ENCODE measurements at regions not wholly inside any gene's neighbourhood (a gene's known extent, or its start where the extent isn't known, plus 50 kb on each side); places are given as distances from the start of the nearest gene placed in this dataset.

GRCh38 chr17:6205033-6205432 lies 134.9 kb downstream of the WSCD1 start:
- 30% methylated on average over 2 of the region's 4 CpGs; no CpG with 5 or more reads in 1 of the 2 experiments for whole genome bisulfite sequencing, 2 experiments (ENCODE audit: extremely low coverage in 2 of 2, insufficient read length in 1 of 2)
- no peak overlapping the region for H4K5ac ChIP-seq (ENCODE audit: low read depth, low read length)
- H3K9me1 ChIP-seq (ENCODE audit: insufficient read depth, low read length) = no peaks in the 10 kb centered on the region
- no peak overlapping the region for H2AK9ac ChIP-seq (replicated peaks; ENCODE audit: low read depth, low read length, poor library complexity)
- DNase-seq = no peak
- H2BK20ac ChIP-seq (ENCODE audit: low read depth, low read length) = no peak overlapping the region
- H4K91ac ChIP-seq (ENCODE audit: insufficient read depth, low read depth, low read length) = no peak overlapping the region
- H2BK5ac ChIP-seq (ENCODE audit: low read depth, low read length, poor library complexity, severe bottlenecking) = no peak overlapping the region
- H4K20me1 ChIP-seq (ENCODE audit: insufficient read depth, low read length) = no peaks in the 10 kb centered on the region
- no TSS peak for BruUV-seq (replicated peaks)
- H3K27ac ChIP-seq (ENCODE audit: insufficient read depth, low read length) = no peak overlapping the region
- no peak overlapping the region for H3K18ac ChIP-seq (ENCODE audit: low read depth, low read length)
- POLR2A ChIA-PET (ENCODE audit: unreplicated experiment) = no interaction called here
- dilution Hi-C loops (cut with HindIII; ENCODE audit: low sequenced_read_pairs, unreplicated experiment) = no loop called here
- no peak overlapping the region for H3K4ac ChIP-seq (ENCODE audit: low read depth, low read length)
- no peak overlapping the region for H3K56ac ChIP-seq (ENCODE audit: extremely low read depth, insufficient read depth, low read length)
- H3K14ac ChIP-seq (replicated peaks; ENCODE audit: low read depth, low read length) = no peak overlapping the region
- no peaks in the 10 kb centered on the region for H3K4me1 ChIP-seq (ENCODE audit: control insufficient read depth, insufficient read depth, low read length)
- H3K9me3 ChIP-seq (ENCODE audit: control insufficient read depth, insufficient read depth, low read length) = peaks cover 10% of the 10 kb centered on the region; the same call in 1 of the 2 replicates
- no peak overlapping the region for H2AFZ ChIP-seq (replicated peaks; ENCODE audit: low read length, poor library complexity)
- intact Hi-C loops (cut with micrococcal nuclease) = no loop called here
- no peak overlapping the region for H3K4me2 ChIP-seq (ENCODE audit: low read depth, low read length)
- H3K27me3 ChIP-seq (ENCODE audit: control insufficient read depth, insufficient read depth, low read length) = no peaks in the 10 kb centered on the region
- TF ChIP-seq MAZ (IDR thresholded peaks at IDR 0.05; ENCODE audit: borderline replicate concordance, low read depth, low read length) = no peak
- TF ChIP-seq RFX5 (IDR thresholded peaks at IDR 0.05; ENCODE audit: low read depth, low read length) = no peak
- no peak for TF ChIP-seq CHD1 (IDR thresholded peaks at IDR 0.05; ENCODE audit: low read depth, low read length)
- TF ChIP-seq CEBPB (IDR thresholded peaks at IDR 0.05; ENCODE audit: low read depth, low read length) = no peak
- no peak for TF ChIP-seq BHLHE40 (IDR thresholded peaks at IDR 0.05; ENCODE audit: low read depth, low read length)
- no peak for TF ChIP-seq USF2 (IDR thresholded peaks at IDR 0.05; ENCODE audit: low read depth, low read length)
- TF ChIP-seq POLR2A (IDR thresholded peaks at IDR 0.05; ENCODE audit: low read depth, low read length) = no peak
- no peak for TF ChIP-seq CTCF (conservative IDR thresholded peaks at IDR 0.05; ENCODE audit: low read depth, low read length)
- no peak for TF ChIP-seq NFE2L2 (IDR thresholded peaks at IDR 0.05; ENCODE audit: low read depth, low read length)
- no peak for TF ChIP-seq RAD21 (IDR thresholded peaks at IDR 0.05; ENCODE audit: low read length)
- TF ChIP-seq FOS (IDR thresholded peaks at IDR 0.05; ENCODE audit: low read depth, low read length) = no peak
- TF ChIP-seq ELK1 (IDR thresholded peaks at IDR 0.05; ENCODE audit: borderline replicate concordance, low read depth, low read length) = no peak
- no peak for TF ChIP-seq MAFK (IDR thresholded peaks at IDR 0.05; ENCODE audit: low read depth, low read length)
- no peak for TF ChIP-seq MXI1 (IDR thresholded peaks at IDR 0.05; ENCODE audit: borderline replicate concordance, low read depth, low read length)
- TF ChIP-seq SMC3 (IDR thresholded peaks at IDR 0.05; ENCODE audit: low read depth, low read length) = no peak
- TF ChIP-seq RCOR1 (IDR thresholded peaks at IDR 0.05; ENCODE audit: insufficient replicate concordance, low read length) = no peak
- ATAC-seq (ENCODE audit: low read depth) = no peak
- in situ Hi-C loops (cut with MboI; ENCODE audit: low sequenced_read_pairs) = loop anchor here (25.0 kb wide), 1 partner anchor 107 kb away; no protein-coding TSS in a partner anchor
- no peaks in the 10 kb centered on the region for H3K36me3 ChIP-seq (ENCODE audit: control insufficient read depth, insufficient read depth, low read length)
- H4K8ac ChIP-seq (ENCODE audit: low read depth in 2 of 2, low read length in 2 of 2) = no peak overlapping the region
- H3K9ac ChIP-seq (ENCODE audit: low read depth, low read length) = no peak overlapping the region
- H3K4me3 ChIP-seq (ENCODE audit: insufficient read depth, low read depth, low read length) = no peak overlapping the region
- no peak overlapping the region for H2AK5ac ChIP-seq (ENCODE audit: low read depth, low read length)
- H3K23ac ChIP-seq (ENCODE audit: low read depth, low read length) = no peak overlapping the region
- no peaks in the 10 kb centered on the region for H3K79me1 ChIP-seq (ENCODE audit: low read depth in 1 of 2, low read length in 2 of 2)
- no peak overlapping the region for H2BK15ac ChIP-seq (ENCODE audit: low read depth, low read length)
- CTCF ChIA-PET = no interaction called here
- no peak overlapping the region for H2BK120ac ChIP-seq (ENCODE audit: low read depth, low read length)

Data from IMR-90 (cell line).